GM12878 (cell line): ENCODE measurements at regions not wholly inside any gene's neighbourhood (a gene's known extent, or its start where the extent isn't known, plus 50 kb on each side); places are given as distances from the start of the nearest gene placed in this dataset.

Experiments
- ATAC-seq: fragments of 200-7000 bp; cut with Tn5 transposase; 3 replicates; pipeline ENCODE4 v1.9.1; 2020; ENCODE audit warnings: mild to moderate bottlenecking, moderate library complexity
- BruUV-seq: library from RNA; stranded (reverse); fragments of 400-500 nt; replicated peaks from 2 replicates; lab custom pipeline; 2021; lab: Mats Ljungman, UMichigan
- CTCF ChIA-PET: fragments of 300-600 bp; sonication (Branson Sonifier 250); formaldehyde crosslinking; extraction: SDS; loops from one replicate; lab custom pipeline; 2021; ENCODE audit warnings: inconsistent platforms; lab: Yijun Ruan, JAX
- POLR2A ChIA-PET: fragments of 350-600 bp; formaldehyde crosslinking; extraction: SDS; loops from one replicate; lab custom pipeline; 2021; ENCODE audit warnings: inconsistent platforms; lab: Charles Lee
- RAD21 ChIA-PET: fragments of 300-600 bp; sonication (Branson Sonifier 250); formaldehyde crosslinking; loops from one replicate; lab custom pipeline; 2023; ENCODE audit warnings: antibody characterized with exemption; ENCODE audit not compliant: unreplicated experiment; lab: Charles Lee
- SMC1A ChIA-PET: fragments of 300-600 bp; sonication (Branson Sonifier 250); formaldehyde crosslinking; loops from one replicate; lab custom pipeline; 2023; ENCODE audit not compliant: unreplicated experiment, uncharacterized antibody; lab: Charles Lee
- DNase-seq: peaks from one replicate; pipeline ENCODE4 v3.0.0-alpha.2; 2011; ENCODE audit warnings: low read depth, low spot score
- FAIRE-seq: peaks from 3 replicates; lab custom pipeline; 2011; peaks lifted over from hg19 to GRCh38; lab: Jason Lieb, UNC
- H2AFZ ChIP-seq: 2 replicates; pipeline ENCODE4 v1.6.0; 2011; ENCODE audit warnings: low read depth, low read length, control low read depth; ENCODE audit not compliant: control insufficient read depth
- H3K27ac ChIP-seq: 2 replicates; pipeline ENCODE4 v1.5.1; 2011; ENCODE audit warnings: control low read depth; ENCODE audit not compliant: control insufficient read depth, insufficient read depth
- H3K27me3 ChIP-seq, 2 experiments: replicated peaks in 1 of 2; 2 replicates each; pipeline versions ENCODE4 v1.6.0 to v1.6.1; 2011; ENCODE audit warnings: low read length in 1 of 2; ENCODE audit not compliant: control insufficient read depth in 2 of 2, insufficient read depth in 2 of 2
- H3K36me3 ChIP-seq, 2 experiments: 2 replicates each; pipeline ENCODE4 v1.5.1; 2011; ENCODE audit warnings: low read length in 1 of 2; ENCODE audit not compliant: control insufficient read depth in 2 of 2, insufficient read depth in 2 of 2
- H3K4me1 ChIP-seq: 2 replicates; pipeline ENCODE4 v1.6.1; 2011; ENCODE audit warnings: mild to moderate bottlenecking, low read length, moderate library complexity, mixed read lengths; ENCODE audit not compliant: control insufficient read depth, insufficient read depth
- H3K4me2 ChIP-seq: 2 replicates; pipeline ENCODE4 v1.6.0; 2011; ENCODE audit warnings: control low read depth; ENCODE audit not compliant: control insufficient read depth, insufficient read depth
- H3K4me3 ChIP-seq: fragments of 200-600 bp; sonication (generic); 2 replicates; pipeline ENCODE4 v1.5.1; 2016
- H3K79me2 ChIP-seq: 2 replicates; pipeline ENCODE4 v1.6.0; 2011; ENCODE audit warnings: low read length; ENCODE audit not compliant: control insufficient read depth, insufficient read depth
- H3K9ac ChIP-seq: 2 replicates; pipeline ENCODE4 v1.8.0; 2011; ENCODE audit warnings: low read length, control low read depth, mixed read lengths; ENCODE audit not compliant: control insufficient read depth, insufficient read depth
- H3K9me3 ChIP-seq: replicated peaks from 3 replicates; pipeline ENCODE4 v1.5.1; 2011; ENCODE audit warnings: mild to moderate bottlenecking, low read length; ENCODE audit not compliant: control insufficient read depth, insufficient read depth
- H4K20me1 ChIP-seq: 2 replicates; pipeline ENCODE4 v1.6.0; 2011; ENCODE audit not compliant: control insufficient read depth, insufficient read depth
- BRCA1 ChIP-seq: IDR thresholded peaks from 2 replicates; pipeline ENCODE4 v1.6.1; 2011; ENCODE audit warnings: low read depth, low read length, improper control_type of control experiment
- CTCF ChIP-seq, 3 experiments: IDR thresholded peaks in 2 of 3; conservative IDR thresholded peaks in 1 of 3; 2 replicates each; pipeline ENCODE4 v1.5.1; 2011; ENCODE audit warnings: low read depth in 3 of 3, low read length in 3 of 3, mild to moderate bottlenecking in 3 of 3, control low read depth in 2 of 3, moderate library complexity in 2 of 3, inconsistent platforms in 1 of 3, mixed read lengths in 1 of 3; ENCODE audit not compliant: control insufficient read depth in 2 of 3, insufficient read depth in 1 of 3; ENCODE audit errors: extremely low read depth in 1 of 3
- EZH2 ChIP-seq: IDR thresholded peaks from 2 replicates; pipeline ENCODE4 v1.6.1; 2012; ENCODE audit warnings: low read depth, mild to moderate bottlenecking, control low read depth, inconsistent platforms, low read length, borderline replicate concordance; ENCODE audit not compliant: control insufficient read depth
- FOXM1 ChIP-seq: IDR thresholded peaks from 2 replicates; pipeline ENCODE4 v1.6.1; 2012; ENCODE audit warnings: low read depth, mild to moderate bottlenecking, inconsistent platforms, low read length, moderate library complexity
- JUNB ChIP-seq: IDR thresholded peaks from 2 replicates; pipeline ENCODE4 v1.6.1; 2016; ENCODE audit warnings: antibody characterized with exemption, mild to moderate bottlenecking
- NRF1 ChIP-seq: conservative IDR thresholded peaks from 2 replicates; pipeline ENCODE4 v1.6.1; 2011; ENCODE audit warnings: mild to moderate bottlenecking, low read depth, low read length, improper control_type of control experiment
- POLR2A ChIP-seq: IDR thresholded peaks from 2 replicates; pipeline ENCODE4 v1.6.1; 2011; ENCODE audit warnings: low read depth, mild to moderate bottlenecking, low read length
- POLR2AphosphoS2 ChIP-seq: IDR thresholded peaks from 2 replicates; pipeline ENCODE4 v1.6.1; 2011; ENCODE audit warnings: low read depth, mild to moderate bottlenecking, low read length, improper control_type of control experiment, moderate library complexity
- RELA ChIP-seq: fragments of 450-650 bp; IDR thresholded peaks from 2 replicates; pipeline ENCODE4 v1.8.0; 2014; ENCODE audit warnings: borderline replicate concordance; ENCODE audit not compliant: partially characterized antibody
- RELB ChIP-seq: fragments of 450-650 bp; IDR thresholded peaks from 2 replicates; pipeline ENCODE4 v1.6.1; 2017; ENCODE audit warnings: low read depth, mild to moderate bottlenecking, moderate library complexity
- SMAD5 ChIP-seq: IDR thresholded peaks from 2 replicates; pipeline ENCODE4 v1.6.1; 2016; ENCODE audit warnings: antibody characterized with exemption, low read depth
- SP1 ChIP-seq: IDR thresholded peaks from one replicate; pipeline ENCODE4 v1.6.1; 2011; ENCODE audit warnings: low read depth, low read length
- TCF12 ChIP-seq: IDR thresholded peaks from 2 replicates; pipeline ENCODE4 v1.6.1; 2011; ENCODE audit warnings: low read depth, mild to moderate bottlenecking, low read length
- ZZZ3 ChIP-seq: IDR thresholded peaks from 2 replicates; pipeline ENCODE4 v1.6.1; 2011; ENCODE audit warnings: low read depth; ENCODE audit not compliant: control insufficient read depth, insufficient read length
- WGBS: methylation state at CpG from one replicate; pipeline ENCODE4 v1.1.6; 2016; ENCODE audit warnings: low lambda C conversion rate; ENCODE audit not compliant: insufficient replicate concordance, insufficient coverage; ENCODE audit errors: missing lambda C conversion rate; 5-methylcytosine and 5-hydroxymethylcytosine counted together
- in situ Hi-C: fragments of 300-500 bp; cut with MboI; formaldehyde crosslinking; loops from 9 replicates; pipeline ENCODE4 v1.14.3; 2018; ENCODE audit warnings: mixed read lengths
- intact Hi-C: fragments of 100-400 bp; cut with micrococcal nuclease; formaldehyde crosslinking; loops from one replicate; pipeline ENCODE4 v1.14.2; 2022; ENCODE audit not compliant: unreplicated experiment
- TF ChIP-seq, protein P1 (sequence below): fragments of 450-650 bp; IDR thresholded peaks from 2 replicates; pipeline ENCODE4 v1.6.1; 2017; ENCODE audit warnings: antibody characterized with exemption, mild to moderate bottlenecking, moderate library complexity
- TF ChIP-seq, protein P2 (sequence below): IDR thresholded peaks from 2 replicates; pipeline ENCODE4 v1.6.1; 2012; ENCODE audit warnings: low read depth, low read length, improper control_type of control experiment

DNA sequence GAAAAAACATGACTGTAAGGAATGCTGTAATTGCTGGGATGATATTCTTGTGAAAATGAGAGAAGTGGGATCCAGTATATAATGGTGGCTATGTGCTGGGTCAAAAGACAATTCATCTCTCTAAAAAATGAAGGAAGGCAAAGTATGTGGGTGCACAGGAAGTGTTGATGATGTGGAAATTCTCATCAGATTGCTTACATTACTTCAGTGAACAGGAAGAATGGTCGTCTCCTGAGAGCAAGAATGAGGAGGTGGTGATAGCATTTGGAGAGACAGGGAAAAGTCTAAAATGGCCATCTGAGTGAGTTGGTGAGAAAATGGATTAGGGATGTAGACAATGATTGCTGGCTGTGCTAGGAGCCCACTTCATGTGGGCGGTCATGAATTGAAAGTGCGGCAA lies 253.5 kb upstream of the NREP start:
- no peak for FAIRE-seq
- Histone ChIP-seq H3K27me3 (no peaks in the 10 kb centered on the region), H3K79me2 (no peaks in the 10 kb centered on the region), H4K20me1 (no peaks in the 10 kb centered on the region), H3K9ac (no peak overlapping the region), H3K9me3 (no peaks in the 10 kb centered on the region; the same call in 2 of the 3 replicates), H3K4me2 (no peak overlapping the region), H3K27ac (no peak overlapping the region), H3K4me3 (no peak overlapping the region), H2AFZ (no peak overlapping the region), H3K36me3 (no peaks in the 10 kb centered on the region), H3K4me1 (no peaks in the 10 kb centered on the region)
- ChIA-PET SMC1A (no interaction called here), RAD21 (no interaction called here), POLR2A (no interaction called here), CTCF (no interaction called here)
- no peak for ATAC-seq
- no peak for DNase-seq
- TF ChIP-seq, protein P1, sequence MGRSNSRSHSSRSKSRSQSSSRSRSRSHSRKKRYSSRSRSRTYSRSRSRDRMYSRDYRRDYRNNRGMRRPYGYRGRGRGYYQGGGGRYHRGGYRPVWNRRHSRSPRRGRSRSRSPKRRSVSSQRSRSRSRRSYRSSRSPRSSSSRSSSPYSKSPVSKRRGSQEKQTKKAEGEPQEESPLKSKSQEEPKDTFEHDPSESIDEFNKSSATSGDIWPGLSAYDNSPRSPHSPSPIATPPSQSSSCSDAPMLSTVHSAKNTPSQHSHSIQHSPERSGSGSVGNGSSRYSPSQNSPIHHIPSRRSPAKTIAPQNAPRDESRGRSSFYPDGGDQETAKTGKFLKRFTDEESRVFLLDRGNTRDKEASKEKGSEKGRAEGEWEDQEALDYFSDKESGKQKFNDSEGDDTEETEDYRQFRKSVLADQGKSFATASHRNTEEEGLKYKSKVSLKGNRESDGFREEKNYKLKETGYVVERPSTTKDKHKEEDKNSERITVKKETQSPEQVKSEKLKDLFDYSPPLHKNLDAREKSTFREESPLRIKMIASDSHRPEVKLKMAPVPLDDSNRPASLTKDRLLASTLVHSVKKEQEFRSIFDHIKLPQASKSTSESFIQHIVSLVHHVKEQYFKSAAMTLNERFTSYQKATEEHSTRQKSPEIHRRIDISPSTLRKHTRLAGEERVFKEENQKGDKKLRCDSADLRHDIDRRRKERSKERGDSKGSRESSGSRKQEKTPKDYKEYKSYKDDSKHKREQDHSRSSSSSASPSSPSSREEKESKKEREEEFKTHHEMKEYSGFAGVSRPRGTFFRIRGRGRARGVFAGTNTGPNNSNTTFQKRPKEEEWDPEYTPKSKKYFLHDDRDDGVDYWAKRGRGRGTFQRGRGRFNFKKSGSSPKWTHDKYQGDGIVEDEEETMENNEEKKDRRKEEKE: no peak
- TF ChIP-seq EZH2 (no peak), BRCA1 (no peak), SMAD5 (no peak), SP1 (no peak), FOXM1 (no peak), POLR2AphosphoS2 (no peak), ZZZ3 (no peak), CTCF (IDR thresholded peaks at IDR 0.05 in 2 of 3, conservative IDR thresholded peaks at IDR 0.05 in 1 of 3; ENCODE audit: control insufficient read depth in 2 of 3, extremely low read depth in 1 of 3, insufficient read depth in 1 of 3, low read depth in 3 of 3, low read length in 3 of 3) (no peak), JUNB (no peak), RELB (no peak), TCF12 (no peak), POLR2A (no peak), RELA (no peak), NRF1 (no peak)
- TF ChIP-seq, protein P2, sequence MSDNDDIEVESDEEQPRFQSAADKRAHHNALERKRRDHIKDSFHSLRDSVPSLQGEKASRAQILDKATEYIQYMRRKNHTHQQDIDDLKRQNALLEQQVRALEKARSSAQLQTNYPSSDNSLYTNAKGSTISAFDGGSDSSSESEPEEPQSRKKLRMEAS: no peak
- in situ Hi-C loops: no loop called here
- WGBS: 52% methylated on average over 3 of the region's 3 CpGs
- BruUV-seq: no TSS peak
- intact Hi-C loops: no loop called here
